CD4-positive, alpha-beta T cell treated with Interferon alpha-2 for 1 hour (primary cell): ENCODE measurements at regions not wholly inside any gene's neighbourhood (a gene's known extent, or its start where the extent isn't known, plus 50 kb on each side); places are given as distances from the start of the nearest gene placed in this dataset.

Experiments used
- DNase-seq, 2 donors: peaks; one replicate each; pipeline ENCODE4 v3.0.0-alpha.2; 2020 to 2022

DNA sequence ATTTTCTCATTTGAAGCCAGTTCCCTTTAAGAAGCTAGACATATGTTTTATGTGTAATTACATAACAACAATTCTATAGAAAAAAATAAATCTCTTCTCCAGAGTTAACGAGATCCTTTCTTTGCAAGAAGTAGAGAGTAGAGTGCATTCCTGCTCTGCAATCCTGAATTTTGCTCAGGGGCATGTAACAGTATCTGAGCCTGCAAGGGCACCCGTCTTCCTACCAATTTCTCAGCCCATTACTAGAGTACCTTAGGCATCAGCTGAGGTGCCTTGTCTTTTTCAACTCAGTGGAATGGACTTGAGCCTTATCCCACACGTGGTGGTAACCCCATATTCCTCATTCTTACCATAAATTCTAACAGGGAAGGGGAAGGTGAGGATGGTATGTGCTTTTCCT lies 205.9 kb downstream of the IKZF2 start:
- no peak for DNase-seq

- no peak for DNase-seq
These were observed 208.1 kb downstream of the IKZF2 start for GRCh38 chr2:212943351-212943750.

GRCh38 chr2:212941361-212941760 lies 210.1 kb downstream of the IKZF2 start:
- no peak for DNase-seq

DNA sequence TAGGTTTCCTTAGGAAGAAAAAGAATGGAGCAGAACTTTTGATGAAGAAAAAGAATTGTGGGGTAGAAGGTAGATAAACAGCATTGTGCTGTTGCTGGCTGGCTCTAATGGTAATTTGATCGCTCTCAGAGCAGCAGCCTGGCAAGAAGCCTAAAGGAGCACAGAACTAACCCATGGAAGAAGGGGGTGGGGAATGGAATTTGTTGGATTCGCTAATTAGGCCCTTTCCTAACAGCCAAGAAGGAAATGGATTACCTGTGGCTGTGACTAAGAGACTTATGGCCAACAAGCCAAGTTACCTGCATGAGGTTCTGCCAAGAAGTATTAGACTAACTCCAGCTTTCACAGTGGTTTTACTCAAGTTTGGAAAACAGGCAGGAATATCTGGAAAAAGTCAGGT lies 210.6 kb downstream of the IKZF2 start:
- DNase-seq, result no peak

DNA sequence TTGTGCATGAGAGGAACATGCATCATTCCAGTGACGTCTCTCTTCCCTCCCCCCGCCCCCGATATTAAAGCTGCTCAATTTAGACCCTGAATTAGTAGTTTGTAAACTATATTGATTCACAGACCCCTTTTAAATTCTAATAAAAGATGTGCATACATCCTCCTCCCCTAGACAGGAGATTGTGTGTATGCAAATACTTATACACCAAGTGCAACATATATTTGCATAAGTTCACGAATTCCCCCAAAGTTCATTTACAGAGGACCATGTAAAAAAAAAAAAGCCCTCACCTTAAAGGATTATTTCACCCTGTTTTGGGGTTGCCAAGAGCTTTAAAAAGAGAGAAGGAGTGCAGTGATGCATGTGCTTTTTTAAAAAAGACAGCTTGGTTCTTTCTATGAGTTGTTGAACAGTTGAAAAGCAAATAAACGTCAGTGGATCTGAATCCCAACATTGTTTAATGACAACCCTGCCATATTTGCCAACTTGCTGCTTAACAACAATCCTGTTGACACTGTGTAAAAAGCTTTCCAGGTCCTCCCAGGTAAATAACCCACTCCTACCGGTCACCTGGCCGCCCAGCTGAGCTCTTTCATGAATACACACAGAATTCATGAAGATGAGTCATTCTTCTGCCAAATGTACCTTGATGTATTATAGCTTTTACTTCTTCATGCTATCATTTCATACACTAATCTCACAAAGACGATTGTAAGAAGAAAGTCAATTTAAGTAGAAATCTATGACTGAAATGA lies 211.5 kb downstream of the IKZF2 start:
- no peak for DNase-seq

DNA sequence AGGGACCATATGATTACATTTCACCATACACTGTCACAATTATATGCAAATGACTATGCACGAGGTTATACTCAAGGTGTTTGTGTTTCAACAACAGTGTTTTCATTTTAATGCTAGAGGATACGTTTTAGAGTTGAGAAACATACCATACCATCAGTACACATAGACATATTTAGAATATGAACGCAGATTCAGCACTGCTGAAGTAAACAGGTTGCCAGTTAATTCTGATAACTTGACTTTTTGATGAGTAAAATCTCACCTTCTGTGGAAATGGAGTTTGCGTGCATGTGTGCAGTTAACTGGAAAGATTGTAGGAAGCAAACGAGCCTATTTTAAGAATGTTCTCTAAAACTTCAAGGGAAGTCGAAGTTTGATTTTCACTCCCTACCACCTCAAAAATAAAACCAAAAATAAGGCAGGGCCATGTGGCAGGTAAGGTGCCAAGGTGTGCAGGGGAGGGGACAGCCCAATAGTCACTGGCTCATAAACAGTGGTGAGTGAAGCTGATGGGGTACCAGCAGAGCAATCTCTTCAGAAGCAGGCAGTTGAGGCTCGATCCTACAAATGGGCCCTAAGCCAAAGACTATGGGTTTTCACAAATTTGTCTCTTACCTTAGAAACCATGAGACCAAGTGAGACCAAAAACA lies 213.1 kb downstream of the IKZF2 start:
- no peak for DNase-seq

GRCh38 chr2:212936572-212936971 lies 214.8 kb downstream of the IKZF2 start:
- DNase-seq, result no peak

- DNase-seq, result no peak
These were observed 215.7 kb downstream of the IKZF2 start for GRCh38 chr2:212935752-212936151.

GRCh38 chr2:212931271-212931670 lies 220.1 kb downstream of the IKZF2 start:
- DNase-seq, result no peak

- DNase-seq, result no peak
These were observed 220.7 kb downstream of the IKZF2 start for GRCh38 chr2:212930556-212931260.

- no peak for DNase-seq
These were observed 221.4 kb downstream of the IKZF2 start for GRCh38 chr2:212929971-212930370.

DNA sequence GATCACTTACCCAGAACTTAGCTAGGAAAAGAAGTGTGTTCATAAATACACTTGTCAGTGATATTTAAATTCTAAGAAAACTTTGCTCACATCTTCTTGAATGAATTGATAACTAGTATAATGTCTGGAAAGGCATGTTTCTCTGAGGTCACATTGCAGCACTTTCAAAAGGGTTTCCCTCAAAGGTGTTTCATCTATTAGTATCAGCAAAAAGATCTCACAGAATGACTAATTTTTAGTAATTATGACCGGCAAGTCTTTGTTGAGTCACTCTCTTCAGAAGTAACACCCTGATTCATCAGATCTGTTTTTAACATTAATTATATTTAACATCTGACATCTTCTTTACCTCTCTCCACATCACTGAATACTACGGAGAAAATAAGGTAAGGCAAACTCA lies 222.3 kb downstream of the IKZF2 start:
- DNase-seq, result no peak

DNA sequence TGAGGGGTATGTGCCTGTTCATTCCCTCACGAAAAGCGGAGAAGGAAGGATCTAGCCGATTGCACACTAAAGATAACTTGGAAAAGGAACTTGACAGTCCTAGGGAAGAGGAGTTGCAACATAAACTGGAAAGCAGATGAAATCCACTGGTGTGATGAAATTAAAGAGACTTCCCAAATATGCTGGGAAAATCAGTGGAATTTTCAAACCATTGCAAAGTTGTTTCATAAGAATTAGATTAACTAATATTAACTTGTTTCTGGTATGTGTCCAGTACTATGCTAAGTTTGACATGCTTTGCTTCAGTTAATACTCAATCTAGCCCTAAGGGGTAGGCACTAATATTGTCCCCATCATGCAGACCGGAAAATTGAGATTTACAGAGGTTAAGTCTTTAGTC lies 222.7 kb downstream of the IKZF2 start:
- DNase-seq, result no peak

- no peak for DNase-seq
These were observed 224.5 kb downstream of the IKZF2 start for GRCh38 chr2:212926940-212927339.

DNA sequence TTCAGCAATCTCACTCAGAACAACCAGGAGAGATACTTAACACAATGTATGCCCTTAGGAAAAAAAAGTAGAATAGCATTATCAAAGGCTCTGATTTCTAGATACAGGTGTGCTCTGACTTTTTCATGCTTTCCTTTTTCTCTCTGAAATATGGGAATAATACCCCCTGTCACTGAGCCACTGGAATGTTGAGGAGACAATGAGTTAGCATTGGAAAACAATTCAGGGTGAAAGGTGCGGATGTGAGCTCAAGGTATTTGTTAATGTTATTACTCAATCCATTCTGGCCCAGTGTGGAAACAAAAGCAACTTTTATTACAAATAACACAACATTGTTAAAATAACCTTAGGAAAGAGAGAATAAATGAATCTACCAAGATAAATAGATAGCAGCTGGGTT lies 228.0 kb downstream of the IKZF2 start:
- no peak for DNase-seq

DNA sequence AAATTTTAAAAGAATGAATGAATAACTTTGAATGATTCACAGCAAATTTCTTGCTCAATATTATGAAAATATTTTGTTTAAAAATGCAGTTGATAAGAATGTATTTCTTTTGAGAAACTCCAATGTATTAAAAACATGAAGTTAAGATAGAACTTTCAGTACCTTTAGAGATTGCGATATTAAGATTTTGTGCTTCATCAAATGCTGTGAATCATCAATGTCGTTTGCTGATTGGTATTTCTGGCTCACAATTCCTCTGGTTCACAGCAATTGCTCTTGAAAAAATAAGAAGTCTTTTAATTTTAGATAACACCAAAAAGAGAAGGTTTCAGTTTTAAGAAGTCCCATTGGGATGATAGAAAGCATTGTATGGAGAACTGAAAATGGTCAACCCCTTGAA lies 228.7 kb downstream of the IKZF2 start:
- DNase-seq, result no peak

GRCh38 chr2:212921711-212922110 lies 229.7 kb downstream of the IKZF2 start:
- no peak for DNase-seq

DNA sequence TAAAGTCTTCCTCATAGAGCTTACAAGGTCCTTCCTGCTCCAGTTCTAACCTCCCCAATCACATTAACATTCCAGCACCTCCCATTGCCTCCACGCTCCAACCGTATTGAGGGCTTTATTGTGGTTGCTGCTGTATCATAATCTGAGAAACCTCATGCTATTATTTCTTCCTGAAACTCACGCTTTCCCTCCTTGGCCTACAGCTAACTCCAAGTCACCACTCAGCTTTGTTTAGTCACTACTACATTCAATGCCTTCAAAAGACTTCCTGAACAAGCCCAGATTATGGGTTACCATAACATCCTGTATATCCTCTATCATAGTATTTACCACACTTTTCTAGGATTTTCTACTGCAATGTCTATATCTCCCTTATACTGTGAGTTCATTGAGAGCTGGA lies 230.4 kb downstream of the IKZF2 start:
- DNase-seq, result no peak

DNA sequence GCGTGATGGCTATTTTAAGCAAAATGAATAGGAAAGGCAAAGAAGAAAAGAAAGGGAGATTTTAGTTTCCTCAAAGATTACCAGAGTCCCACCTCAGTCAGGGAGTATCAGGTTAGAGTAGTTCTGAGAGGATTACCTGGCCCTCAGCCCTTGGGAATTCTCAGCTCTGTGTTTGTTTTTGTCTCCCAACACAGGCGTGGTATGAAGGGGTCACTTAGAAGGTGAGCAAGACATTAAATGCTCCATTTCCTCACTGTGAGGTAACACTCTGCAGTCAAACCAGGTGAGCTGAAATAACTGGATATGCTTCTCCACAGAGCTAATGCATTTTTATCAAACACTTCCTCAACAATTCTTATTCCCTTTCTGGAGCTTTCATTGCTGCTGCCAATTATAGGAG lies 232.2 kb downstream of the IKZF2 start:
- DNase-seq, result no peak

DNA sequence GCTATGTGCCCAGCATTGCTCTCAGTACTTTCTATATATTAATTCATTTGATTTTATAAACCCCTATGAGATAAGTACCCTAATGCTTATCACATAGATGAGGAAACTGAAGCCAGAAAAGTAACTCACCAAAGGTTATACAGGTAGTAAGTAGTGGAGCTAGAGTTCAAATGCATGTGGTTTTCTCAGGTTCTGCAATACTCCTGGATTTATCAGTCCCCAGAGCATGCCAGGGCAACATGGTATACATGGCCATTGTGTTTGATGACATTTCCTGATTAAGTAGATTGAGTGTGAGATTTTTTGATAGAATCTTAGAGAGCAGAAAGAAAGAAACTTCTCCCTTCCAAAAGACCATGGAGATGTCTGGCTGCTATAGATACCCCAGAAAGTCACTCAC lies 233.1 kb downstream of the IKZF2 start:
- no peak for DNase-seq

- no peak for DNase-seq
These were observed 236.2 kb downstream of the IKZF2 start for GRCh38 chr2:212915121-212915782.

DNA sequence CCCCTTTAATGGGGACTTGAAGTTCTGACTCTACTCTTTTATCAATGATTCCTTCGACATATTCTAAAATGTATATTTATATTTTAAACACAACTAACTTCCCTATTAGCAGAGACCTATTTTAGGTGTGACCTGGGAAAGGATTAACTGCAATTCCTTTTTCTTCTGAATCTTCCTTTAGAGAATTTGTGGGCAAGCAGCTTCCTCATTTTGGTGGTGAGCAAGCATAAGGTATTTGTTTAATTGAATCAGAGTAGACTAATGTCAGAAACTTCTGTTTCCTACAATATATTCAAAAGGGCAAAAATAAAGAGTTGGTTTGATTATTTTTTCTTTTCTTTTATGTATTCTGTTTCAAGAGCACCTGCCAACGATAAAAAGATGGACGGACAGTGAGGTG lies 237.0 kb downstream of the IKZF2 start:
- no peak for DNase-seq

DNA sequence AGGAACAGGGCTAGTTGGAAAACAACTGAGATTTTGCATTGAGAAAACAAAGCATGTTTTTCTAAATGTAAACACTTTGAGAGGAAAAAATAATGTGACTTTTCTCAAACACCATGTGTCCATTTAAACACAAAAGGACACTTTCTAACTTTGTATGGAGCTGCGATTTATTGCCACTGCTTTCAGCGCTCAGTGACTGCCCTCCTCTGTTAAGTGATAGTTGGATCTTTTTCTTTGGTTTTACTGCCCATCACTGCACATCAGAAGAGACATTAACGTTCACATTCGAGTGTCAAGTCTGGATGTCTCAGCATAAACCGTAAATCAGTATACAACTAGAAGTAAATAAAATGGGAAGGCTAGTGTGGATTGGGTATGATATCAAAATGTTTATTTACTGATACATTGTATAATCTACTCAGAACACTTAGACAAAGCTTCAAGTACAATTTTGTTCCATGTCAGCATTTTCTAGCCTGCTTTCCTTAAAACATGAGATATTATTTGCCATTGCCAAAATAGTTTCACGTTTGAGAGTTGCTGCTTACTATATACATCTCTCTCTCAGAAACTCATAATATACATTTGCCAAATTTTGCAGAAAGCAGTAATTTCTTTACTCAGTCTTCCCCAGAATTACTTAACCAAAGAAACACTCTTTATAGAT lies 237.6 kb downstream of the IKZF2 start:
- no peak for DNase-seq
